ENCODE measurements at regions not wholly inside any gene's neighbourhood (a gene's known extent, or its start where the extent isn't known, plus 50 kb on each side); places are given as distances from the start of the nearest gene placed in this dataset.

- TF ChIP-seq CTCF (conservative IDR thresholded peaks at IDR 0.05; ENCODE audit: low read depth in 2 of 2) (no peak), ZNF114 (CRISPR knock-in tag; IDR thresholded peaks at IDR 0.05) (no peak), POLR2AphosphoS5 (IDR thresholded peaks at IDR 0.05; ENCODE audit: low read depth) (no peak)
Measured at GRCh38 chr2:30046396-30046795, 100.4 kb upstream of the YPEL5 start.

Data from GM23338 (cell line).